Omental fat pad (tissue), 3 donors: ENCODE measurements at regions not wholly inside any gene's neighbourhood (a gene's known extent, or its start where the extent isn't known, plus 50 kb on each side); places are given as distances from the start of the nearest gene placed in this dataset.

Source experiments
- ATAC-seq: fragments of 150-250 bp; one replicate; pipeline ENCODE4 v1.9.1; 2016; ENCODE audit warnings: mild to moderate bottlenecking, moderate library complexity; ENCODE audit not compliant: low FRiP score
- DNase-seq: peaks from one replicate; pipeline ENCODE4 v3.0.0-alpha.2; 2019; ENCODE audit warnings: low spot score
- CTCF ChIP-seq, 3 donors: fragments of 450-650 bp; IDR thresholded peaks; one replicate each; pipeline ENCODE4 v1.5.1; 2016 to 2017; ENCODE audit warnings: antibody characterized with exemption in 3 of 3, mild to moderate bottlenecking in 3 of 3, moderate library complexity in 2 of 3

- ATAC-seq, result no peak
- no peak for TF ChIP-seq CTCF (IDR thresholded peaks at IDR 0.05)
- no peak for DNase-seq
Observed at GRCh38 chr7:68748934-68749900, 849.1 kb upstream of the AUTS2 start.

- no peak for TF ChIP-seq CTCF (IDR thresholded peaks at IDR 0.05)
- DNase-seq, result no peak
- no peak for ATAC-seq
Observed at GRCh38 chr7:68752485-68753178, 845.6 kb upstream of the AUTS2 start.

GRCh38 chr7:68754414-68754813, 843.9 kb upstream of the AUTS2 start:
- TF ChIP-seq CTCF (IDR thresholded peaks at IDR 0.05), result no peak
- DNase-seq, result no peak
- ATAC-seq, result no peak

- DNase-seq (no peak), ATAC-seq (no peak)
- TF ChIP-seq CTCF (IDR thresholded peaks at IDR 0.05), result no peak
Observed at GRCh38 chr7:68756986-68757495, 841.2 kb upstream of the AUTS2 start.

- DNase-seq (no peak), ATAC-seq (no peak)
- TF ChIP-seq CTCF (IDR thresholded peaks at IDR 0.05), result no peak
Observed at GRCh38 chr7:68760556-68760955, 837.7 kb upstream of the AUTS2 start.

- no peak for DNase-seq
- no peak for TF ChIP-seq CTCF (IDR thresholded peaks at IDR 0.05)
- ATAC-seq, result no peak
Observed at GRCh38 chr7:68767462-68767861, 830.8 kb upstream of the AUTS2 start.
